Activated CD4-positive, alpha-beta T cell treated with anti-CD3 and anti-CD28 coated beads, Interleukin-2, amount 50 U/mL, for 4 hours (primary cell): ENCODE measurements at regions not wholly inside any gene's neighbourhood (a gene's known extent, or its start where the extent isn't known, plus 50 kb on each side); places are given as distances from the start of the nearest gene placed in this dataset.

Experiments
- DNase-seq, 2 experiments: peaks; one replicate each; pipeline ENCODE4 v3.0.0-alpha.2; 2020

GRCh38 chr6:9511157-9511556, 903.7 kb downstream of the TFAP2A start:
- DNase-seq, result no peak

DNA sequence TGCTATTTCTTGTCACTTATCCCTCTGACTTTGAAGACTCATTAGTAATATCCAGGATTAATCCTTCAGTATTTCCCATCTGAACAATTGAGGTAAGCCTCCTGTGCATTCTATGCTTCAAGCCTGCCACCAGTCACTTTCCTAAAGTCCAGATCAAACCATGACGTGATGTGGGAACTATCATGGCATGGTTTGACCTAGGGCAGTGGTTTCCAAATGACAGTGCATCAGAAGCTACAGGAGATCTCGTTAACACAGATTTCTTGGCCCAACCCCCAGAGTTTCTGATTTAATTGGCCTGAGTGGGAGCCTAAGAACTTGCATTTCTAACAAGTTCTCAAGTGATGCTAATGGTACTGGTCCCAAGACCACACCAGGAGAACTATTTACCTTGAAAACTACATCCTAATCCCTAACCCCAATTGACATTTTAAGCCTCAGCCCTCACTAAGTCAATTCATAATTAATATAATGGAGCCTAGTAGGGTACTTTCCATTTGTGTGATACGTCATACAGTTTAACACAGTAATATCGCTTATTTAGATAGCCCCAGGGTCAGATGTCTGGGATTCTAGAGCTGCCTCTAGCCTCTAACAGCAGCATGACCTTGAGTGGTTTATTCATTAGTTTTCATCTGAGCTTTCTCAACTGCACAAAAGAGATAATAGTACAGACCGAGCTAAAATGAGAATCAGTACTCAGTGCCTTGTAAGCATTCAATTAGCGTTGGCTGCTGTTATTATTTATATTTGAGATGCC, 907.6 kb downstream of the TFAP2A start:
- no peak for DNase-seq

- no peak for DNase-seq
Measured at GRCh38 chr6:9504191-9504590, 910.7 kb downstream of the TFAP2A start.

- no peak for DNase-seq
Measured at GRCh38 chr6:9503111-9503761, 911.6 kb downstream of the TFAP2A start.

DNA sequence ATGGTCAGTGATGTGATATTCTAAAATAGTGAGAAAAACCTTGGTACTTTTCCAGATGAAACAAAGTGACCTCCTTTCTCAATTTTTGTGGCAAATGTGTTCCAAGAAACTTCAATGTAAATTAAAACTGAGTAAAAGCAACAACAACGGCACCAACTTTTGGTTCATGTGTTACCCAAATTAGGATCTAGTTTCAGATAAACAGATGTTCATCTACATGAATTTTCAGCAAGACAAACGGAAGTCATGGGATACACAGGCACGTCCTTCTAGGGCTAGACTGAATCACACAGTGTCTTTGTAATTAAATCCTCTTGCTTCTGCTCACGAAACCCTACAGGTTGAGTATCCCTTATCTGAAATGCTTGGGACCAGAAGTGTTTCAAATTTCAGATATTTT, 915.2 kb downstream of the TFAP2A start:
- DNase-seq, result no peak

- DNase-seq, result no peak
Measured at GRCh38 chr6:9496837-9497236, 918.0 kb downstream of the TFAP2A start.

DNA sequence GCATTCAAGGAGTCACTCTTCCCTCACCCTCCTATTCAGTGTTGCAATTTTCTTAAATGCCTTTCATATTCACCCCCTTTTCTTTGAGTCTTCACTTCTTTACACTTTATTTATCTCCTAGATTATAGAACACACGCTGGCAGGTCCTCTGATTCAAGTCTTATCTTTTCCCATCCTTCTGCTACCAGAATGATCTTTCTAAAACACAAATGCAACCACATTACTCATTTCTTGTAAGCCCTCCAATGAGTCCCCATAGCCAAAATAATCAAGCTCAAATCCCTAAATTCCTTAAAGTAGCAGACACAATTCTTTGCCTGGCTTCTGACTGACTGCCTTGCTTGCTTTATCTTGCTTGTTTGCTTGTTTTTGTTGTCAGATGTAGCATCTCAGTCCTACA, 920.0 kb downstream of the TFAP2A start:
- DNase-seq, result no peak

DNA sequence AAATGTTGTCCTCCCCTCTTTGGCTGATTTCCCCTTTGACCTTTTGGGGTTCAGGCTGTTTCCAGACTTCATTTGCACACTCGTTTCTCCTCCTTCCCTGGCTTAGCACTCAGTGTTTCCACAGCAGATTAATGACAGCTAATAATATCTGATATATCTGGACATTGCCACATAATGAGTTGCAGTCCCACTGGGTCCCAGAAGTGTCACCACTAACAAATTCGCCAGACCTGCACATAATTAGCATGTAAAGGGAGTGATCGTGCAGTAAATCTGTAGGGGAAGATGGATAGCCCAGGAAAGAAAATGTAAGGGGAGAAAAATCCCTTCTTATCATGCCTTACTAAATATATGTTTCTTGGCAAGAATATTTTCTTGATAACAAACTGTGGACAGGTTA, 922.1 kb downstream of the TFAP2A start:
- DNase-seq, result no peak

GRCh38 chr6:9487128-9487527, 927.7 kb downstream of the TFAP2A start:
- no peak for DNase-seq

GRCh38 chr6:9485992-9486391, 928.9 kb downstream of the TFAP2A start:
- DNase-seq, result no peak

DNA sequence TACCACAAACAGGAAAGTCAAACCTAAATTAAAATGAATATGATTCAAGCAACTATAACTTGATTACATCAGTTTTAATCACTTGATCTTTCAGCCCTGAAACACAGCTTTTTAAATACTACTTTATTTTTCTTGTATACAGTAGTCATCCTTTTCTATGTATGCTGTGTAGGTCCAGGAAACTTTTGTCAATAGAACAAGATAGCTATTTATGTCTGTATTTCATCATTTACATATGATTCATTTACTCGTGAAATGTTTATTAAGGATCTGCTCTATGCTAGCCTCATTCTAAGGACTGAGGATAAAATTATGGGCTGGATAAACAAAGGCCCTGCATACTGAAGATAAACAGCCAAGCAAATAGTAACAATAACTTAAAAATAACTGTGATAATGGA, 930.2 kb downstream of the TFAP2A start:
- no peak for DNase-seq

- no peak for DNase-seq
Measured at GRCh38 chr6:9484091-9484490, 930.8 kb downstream of the TFAP2A start.

DNA sequence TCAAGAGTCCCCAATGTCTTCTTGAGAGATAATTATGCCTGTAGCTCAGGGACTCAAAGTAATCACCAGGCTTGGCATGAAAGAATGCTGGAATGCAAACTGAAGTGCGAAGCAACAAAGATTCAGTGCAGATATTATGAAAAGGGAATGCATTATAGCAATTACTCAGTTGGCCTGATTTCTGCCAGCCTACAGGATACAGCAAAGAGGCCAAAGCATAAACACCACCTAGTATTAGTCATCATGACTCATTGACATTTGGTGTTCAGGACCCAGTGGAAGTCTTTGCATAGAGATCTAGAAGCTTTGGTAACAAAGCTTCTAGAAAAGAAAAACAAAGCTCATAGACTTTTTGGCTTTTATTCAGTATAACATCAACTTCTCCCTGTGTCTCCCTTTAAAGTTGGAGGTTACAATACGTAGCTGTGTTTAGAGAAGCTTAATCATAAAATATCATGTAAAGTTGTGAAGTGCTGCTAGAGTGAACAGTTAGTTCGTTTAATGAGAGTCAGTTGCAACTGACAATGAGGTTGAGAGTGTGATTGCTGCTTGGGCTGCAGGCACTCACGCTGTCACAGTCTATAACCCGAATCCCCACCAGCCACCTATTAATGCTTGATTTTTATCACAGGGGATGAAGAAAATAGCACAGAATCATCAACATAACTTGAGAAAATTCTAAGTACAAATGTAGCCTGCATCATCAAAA, 932.7 kb downstream of the TFAP2A start:
- DNase-seq, result no peak

GRCh38 chr6:9481292-9482029, 933.4 kb downstream of the TFAP2A start:
- DNase-seq, result no peak

DNA sequence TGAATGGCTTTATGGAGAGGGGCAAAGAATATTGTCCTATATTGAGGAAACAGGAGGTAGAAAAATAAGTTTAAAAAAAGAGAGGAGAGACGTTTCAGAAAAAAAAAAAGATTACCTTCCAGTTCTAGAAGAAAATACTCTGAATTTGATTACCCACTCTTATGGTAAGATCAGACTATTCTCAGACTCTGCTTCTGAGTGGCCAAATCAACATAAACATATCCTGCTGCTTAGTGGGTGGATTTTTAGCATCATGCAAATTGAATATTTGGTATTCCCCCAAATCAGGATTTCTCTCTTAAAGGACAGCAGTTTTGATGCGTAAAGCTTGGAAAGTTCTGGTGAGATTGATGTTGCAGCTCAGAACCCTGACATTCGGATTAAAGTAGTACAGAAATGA, 946.6 kb downstream of the TFAP2A start:
- no peak for DNase-seq

DNA sequence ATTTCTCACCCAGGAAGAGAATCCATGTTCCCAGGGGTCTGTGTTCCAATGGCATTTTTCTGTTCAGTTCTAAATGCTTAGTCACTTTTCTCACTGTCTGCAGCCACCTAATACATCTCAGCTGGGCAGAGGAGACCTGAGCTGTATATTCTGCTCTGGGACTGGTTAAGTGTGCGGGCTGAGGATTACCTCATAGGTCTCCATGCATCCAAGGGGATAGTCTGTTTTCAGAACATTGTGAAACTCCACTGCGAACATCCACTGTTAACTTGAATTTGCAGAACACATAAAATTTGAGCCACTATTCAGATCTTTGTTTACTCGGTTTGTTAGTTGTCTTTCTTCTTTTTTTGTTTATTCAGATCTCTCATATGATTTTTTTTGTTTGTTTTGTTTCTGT, 947.1 kb downstream of the TFAP2A start:
- DNase-seq, result no peak

- DNase-seq, result no peak
Measured at GRCh38 chr6:9464583-9464982, 950.3 kb downstream of the TFAP2A start.

- no peak for DNase-seq
Measured at GRCh38 chr6:9463311-9463710, 951.6 kb downstream of the TFAP2A start.

GRCh38 chr6:9461188-9461587, 953.7 kb downstream of the TFAP2A start:
- DNase-seq, result no peak

DNA sequence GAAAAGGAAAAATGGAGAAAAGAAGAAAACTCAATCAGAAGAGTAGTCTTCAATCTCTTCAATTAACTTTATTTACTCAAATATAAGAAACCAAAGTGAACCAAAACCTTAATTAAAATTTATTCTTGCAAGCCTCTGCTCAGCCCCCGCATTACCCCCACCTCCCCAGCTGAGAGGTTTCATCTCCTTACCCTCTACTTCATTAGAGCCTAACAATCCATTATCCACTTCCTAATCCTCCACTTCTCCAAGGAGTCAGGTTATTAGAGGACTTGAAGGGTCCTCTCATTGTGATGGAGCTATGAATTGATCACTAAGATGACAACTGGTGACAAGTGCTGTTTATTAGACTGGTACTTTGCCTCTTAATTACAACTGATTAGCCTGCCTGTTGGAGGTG, 956.5 kb downstream of the TFAP2A start:
- no peak for DNase-seq

- no peak for DNase-seq
Measured at GRCh38 chr6:9455864-9456658, 958.8 kb downstream of the TFAP2A start.

- DNase-seq, result no peak
Measured at GRCh38 chr6:9439621-9440330, 975.1 kb downstream of the TFAP2A start.
